Hepatocyte (in vitro differentiated cells): ENCODE measurements at regions not wholly inside any gene's neighbourhood (a gene's known extent, or its start where the extent isn't known, plus 50 kb on each side); places are given as distances from the start of the nearest gene placed in this dataset.
"Not testable (repeated sequence)": the region's sequence is repeated elsewhere in the genome, so short reads cannot be mapped to it uniquely, and the experiment has no call there.

Source experiments
- EZH2 ChIP-seq: fragments of 200-600 bp; sonication (generic); IDR thresholded peaks from 2 replicates; pipeline ENCODE4 v1.6.1; 2016; ENCODE audit warnings: antibody characterized with exemption, mild to moderate bottlenecking, borderline replicate concordance
- TF ChIP-seq, protein P1 (sequence below): fragments of 200-600 bp; sonication (generic); IDR thresholded peaks from 2 replicates; pipeline ENCODE4 v1.5.1; 2016; ENCODE audit warnings: antibody characterized with exemption, mild to moderate bottlenecking; ENCODE audit not compliant: poor library complexity

GRCh38 chr3:177628095-177628719 lies 430.9 kb upstream of the TBL1XR1 start:
- TF ChIP-seq, protein P1, sequence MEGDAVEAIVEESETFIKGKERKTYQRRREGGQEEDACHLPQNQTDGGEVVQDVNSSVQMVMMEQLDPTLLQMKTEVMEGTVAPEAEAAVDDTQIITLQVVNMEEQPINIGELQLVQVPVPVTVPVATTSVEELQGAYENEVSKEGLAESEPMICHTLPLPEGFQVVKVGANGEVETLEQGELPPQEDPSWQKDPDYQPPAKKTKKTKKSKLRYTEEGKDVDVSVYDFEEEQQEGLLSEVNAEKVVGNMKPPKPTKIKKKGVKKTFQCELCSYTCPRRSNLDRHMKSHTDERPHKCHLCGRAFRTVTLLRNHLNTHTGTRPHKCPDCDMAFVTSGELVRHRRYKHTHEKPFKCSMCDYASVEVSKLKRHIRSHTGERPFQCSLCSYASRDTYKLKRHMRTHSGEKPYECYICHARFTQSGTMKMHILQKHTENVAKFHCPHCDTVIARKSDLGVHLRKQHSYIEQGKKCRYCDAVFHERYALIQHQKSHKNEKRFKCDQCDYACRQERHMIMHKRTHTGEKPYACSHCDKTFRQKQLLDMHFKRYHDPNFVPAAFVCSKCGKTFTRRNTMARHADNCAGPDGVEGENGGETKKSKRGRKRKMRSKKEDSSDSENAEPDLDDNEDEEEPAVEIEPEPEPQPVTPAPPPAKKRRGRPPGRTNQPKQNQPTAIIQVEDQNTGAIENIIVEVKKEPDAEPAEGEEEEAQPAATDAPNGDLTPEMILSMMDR, result not testable (repeated sequence)
- TF ChIP-seq EZH2, result not testable (repeated sequence)
